PC-9 (cell line): ENCODE measurements at regions not wholly inside any gene's neighbourhood (a gene's known extent, or its start where the extent isn't known, plus 50 kb on each side); places are given as distances from the start of the nearest gene placed in this dataset.

ENCODE experiments used
- EZH2 ChIP-seq: fragments of 200-600 bp; sonication (generic); IDR thresholded peaks from 2 replicates; pipeline ENCODE4 v1.8.0; 2017; ENCODE audit warnings: antibody characterized with exemption, low read depth
- TF ChIP-seq, protein P1 (sequence below): fragments of 200-600 bp; sonication (generic); conservative IDR thresholded peaks from 2 replicates; pipeline ENCODE4 v1.6.1; 2017; ENCODE audit warnings: mixed run types, antibody characterized with exemption, mild to moderate bottlenecking, moderate library complexity

DNA sequence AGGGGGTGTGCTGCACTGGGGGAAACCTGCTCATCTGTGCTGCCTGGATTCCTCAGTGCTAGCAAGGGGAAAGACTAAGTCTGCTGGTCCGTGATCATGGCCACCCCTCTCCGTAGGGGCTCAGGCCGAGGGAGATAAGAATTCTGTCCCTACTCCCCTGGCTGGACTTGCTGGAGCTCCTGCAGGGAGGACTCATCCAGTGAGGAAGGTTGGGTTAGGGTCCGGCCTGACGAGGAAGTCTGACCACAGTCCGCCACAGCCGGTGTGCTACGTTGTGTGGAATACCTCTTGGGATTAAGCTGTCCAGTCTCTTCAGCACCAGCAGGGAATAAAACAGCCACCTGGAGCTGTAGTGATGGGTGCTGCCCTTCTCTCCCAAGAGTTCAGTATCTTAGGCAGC is 1309.1 kb upstream of the CADM2 start:
- TF ChIP-seq EZH2: no peak
- TF ChIP-seq, protein P1, sequence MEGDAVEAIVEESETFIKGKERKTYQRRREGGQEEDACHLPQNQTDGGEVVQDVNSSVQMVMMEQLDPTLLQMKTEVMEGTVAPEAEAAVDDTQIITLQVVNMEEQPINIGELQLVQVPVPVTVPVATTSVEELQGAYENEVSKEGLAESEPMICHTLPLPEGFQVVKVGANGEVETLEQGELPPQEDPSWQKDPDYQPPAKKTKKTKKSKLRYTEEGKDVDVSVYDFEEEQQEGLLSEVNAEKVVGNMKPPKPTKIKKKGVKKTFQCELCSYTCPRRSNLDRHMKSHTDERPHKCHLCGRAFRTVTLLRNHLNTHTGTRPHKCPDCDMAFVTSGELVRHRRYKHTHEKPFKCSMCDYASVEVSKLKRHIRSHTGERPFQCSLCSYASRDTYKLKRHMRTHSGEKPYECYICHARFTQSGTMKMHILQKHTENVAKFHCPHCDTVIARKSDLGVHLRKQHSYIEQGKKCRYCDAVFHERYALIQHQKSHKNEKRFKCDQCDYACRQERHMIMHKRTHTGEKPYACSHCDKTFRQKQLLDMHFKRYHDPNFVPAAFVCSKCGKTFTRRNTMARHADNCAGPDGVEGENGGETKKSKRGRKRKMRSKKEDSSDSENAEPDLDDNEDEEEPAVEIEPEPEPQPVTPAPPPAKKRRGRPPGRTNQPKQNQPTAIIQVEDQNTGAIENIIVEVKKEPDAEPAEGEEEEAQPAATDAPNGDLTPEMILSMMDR: no peak
